IPS-NIHi7 (cell line): ENCODE measurements at regions not wholly inside any gene's neighbourhood (a gene's known extent, or its start where the extent isn't known, plus 50 kb on each side); places are given as distances from the start of the nearest gene placed in this dataset.
"Not testable (repeated sequence)": the region's sequence is repeated elsewhere in the genome, so short reads cannot be mapped to it uniquely, and the experiment has no call there.

ENCODE experiments used
- DNase-seq: peaks from one replicate; pipeline ENCODE4 v3.0.0; 2012; ENCODE audit warnings: mixed read lengths; ENCODE audit errors: extremely low spot score

GRCh38 chr2:138066139-138066806 is 102.0 kb downstream of the HNMT start:
- DNase-seq = no peak

DNA sequence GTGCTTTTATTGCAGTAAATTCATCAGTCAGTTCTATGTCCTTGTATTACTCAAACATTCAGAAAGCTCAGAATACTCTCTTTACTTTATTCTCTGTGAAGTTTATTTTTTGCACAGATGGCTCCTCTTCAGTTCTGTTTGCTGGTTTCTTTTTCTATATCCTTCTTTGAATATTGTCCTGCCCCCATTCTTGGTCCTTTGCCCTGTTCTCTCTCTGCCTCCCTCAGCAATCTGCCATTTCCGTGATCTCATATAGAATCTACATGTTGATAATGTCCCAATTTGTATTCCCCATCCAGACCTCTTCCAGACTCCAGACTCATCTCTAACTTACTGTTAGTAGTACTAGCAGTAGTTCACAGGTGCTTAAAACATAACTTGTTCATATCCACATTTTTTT is 102.6 kb downstream of the HNMT start:
- DNase-seq = no peak

DNA sequence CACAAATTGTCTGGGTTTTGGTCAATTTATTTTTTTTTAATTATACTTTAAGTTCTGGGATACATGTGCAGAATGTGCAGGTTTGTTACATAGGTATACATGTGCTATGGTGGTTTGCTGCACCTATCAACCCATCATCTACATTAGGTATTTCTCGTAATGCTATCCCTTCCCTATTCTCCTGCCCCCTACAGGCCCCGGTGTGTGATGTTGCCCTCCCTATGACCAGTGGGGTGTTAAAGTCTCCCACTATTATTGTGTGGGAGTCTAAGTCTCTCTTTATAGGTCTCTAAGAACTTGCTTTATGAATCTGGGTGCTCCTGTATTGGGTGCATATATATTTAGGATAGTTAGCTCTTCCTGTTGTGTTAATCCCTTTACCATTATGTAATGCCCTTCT is 104.4 kb downstream of the HNMT start:
- DNase-seq = not testable (repeated sequence)

DNA sequence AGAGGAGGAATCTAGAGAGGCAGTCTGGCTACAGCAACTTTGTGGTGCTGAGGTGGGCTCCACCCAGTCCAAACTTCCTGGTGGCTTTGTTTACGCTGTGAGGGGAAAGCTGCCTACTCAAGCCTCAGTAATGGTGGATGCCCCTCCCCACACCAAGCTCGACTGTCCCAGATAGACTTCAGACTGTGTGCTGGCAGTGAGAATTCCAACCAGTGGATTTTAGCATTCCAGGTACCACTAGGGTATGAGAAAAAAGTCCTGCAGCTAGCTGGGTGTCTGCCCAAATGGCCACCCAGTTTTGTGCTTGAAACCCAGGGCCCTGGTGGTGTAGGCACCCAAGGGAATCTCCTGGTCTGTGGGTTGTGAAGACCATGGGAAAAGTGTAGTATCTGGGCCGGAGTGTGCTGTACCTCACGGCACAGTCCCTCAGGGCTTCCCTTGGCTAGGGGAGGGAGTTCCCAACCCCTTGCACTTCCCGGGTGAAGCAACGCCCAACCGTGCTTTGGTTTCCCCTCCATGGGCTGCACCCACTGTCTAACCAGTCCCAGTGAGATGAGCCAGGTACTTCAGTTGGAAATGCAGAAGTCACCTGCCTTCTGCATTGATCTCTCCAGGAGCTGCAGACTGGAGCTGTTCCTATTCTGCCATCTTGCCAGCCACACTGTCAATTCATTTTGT is 106.9 kb downstream of the HNMT start:
- not testable (repeated sequence) for DNase-seq

GRCh38 chr2:138071720-138072719 is 107.7 kb downstream of the HNMT start:
- no peak for DNase-seq

GRCh38 chr2:138078153-138078552 is 113.9 kb downstream of the HNMT start:
- DNase-seq = no peak

GRCh38 chr2:138079976-138080375 is 115.7 kb downstream of the HNMT start:
- DNase-seq = no peak

- DNase-seq = no peak
These were observed 117.2 kb downstream of the HNMT start for GRCh38 chr2:138081225-138082073.

GRCh38 chr2:138084206-138084605 is 119.9 kb downstream of the HNMT start:
- DNase-seq = no peak

GRCh38 chr2:138085441-138085840 is 121.2 kb downstream of the HNMT start:
- not testable (repeated sequence) for DNase-seq

- no peak for DNase-seq
These were observed 122.3 kb downstream of the HNMT start for GRCh38 chr2:138086576-138086975.

GRCh38 chr2:138087751-138088593 is 123.7 kb downstream of the HNMT start:
- peak; percentile 16 for DNase-seq

- peak; percentile 41 for DNase-seq
These were observed 126.1 kb downstream of the HNMT start for GRCh38 chr2:138090330-138090729.

- DNase-seq = no peak
These were observed 129.2 kb downstream of the HNMT start for GRCh38 chr2:138093455-138093854.

DNA sequence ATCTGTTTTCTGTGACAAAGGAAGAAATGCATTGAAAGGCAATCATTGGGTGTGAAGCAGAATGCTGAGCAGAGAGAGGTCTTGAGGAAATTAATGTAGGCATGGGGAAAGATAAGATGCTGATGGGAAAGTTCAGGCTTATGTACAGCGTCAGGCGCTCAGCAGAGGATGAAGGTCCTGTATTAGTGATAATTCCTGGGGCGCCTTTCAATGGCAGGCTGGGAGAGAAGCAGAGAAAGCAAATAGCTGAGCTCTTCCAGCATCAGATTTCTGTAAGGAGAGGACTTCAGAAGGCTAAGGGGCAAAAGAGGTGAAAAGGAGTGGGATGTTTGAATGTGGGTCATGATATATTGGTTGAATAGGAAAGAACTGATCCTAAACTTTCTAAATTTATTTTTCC is 129.8 kb downstream of the HNMT start:
- DNase-seq = no peak

DNA sequence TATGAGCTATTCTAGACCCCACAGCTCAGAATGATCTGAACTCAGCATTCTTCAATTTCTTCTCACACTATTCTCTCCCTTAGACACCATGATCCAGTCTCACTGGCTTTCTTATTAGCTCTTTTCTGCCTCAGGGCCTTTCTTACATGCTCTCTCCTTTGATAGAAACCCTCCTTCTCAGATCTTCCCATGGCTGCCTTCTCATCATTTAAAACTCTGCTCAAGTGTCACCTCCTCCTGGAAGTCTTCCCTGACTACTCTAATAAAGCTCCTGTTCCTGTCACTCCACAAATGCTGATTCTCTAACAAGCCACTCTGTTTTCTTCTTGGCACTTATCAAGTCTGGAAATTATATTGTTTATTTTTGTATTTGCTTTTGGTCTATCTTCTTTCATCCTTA is 131.1 kb downstream of the HNMT start:
- no peak for DNase-seq

DNA sequence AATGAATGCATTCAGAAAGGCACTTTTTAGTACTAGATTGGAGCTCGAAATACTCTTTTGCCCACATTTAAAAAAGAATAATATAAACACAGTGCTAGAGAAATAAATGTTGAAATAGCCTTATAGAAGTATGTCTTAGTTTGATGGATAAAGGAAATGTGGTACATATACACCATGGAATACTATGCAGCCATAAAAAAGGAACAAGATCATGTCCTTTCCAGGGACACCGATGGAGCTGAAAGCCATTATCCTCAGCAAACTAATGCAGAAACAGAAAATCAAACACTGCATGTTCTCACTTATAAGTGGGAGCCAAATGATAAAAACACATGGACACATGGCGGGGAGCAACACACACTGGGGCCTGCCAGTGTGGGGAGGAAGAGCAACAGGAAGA is 135.0 kb downstream of the HNMT start:
- not testable (repeated sequence) for DNase-seq

GRCh38 chr2:138101718-138102117 is 137.4 kb downstream of the HNMT start:
- DNase-seq = no peak

DNA sequence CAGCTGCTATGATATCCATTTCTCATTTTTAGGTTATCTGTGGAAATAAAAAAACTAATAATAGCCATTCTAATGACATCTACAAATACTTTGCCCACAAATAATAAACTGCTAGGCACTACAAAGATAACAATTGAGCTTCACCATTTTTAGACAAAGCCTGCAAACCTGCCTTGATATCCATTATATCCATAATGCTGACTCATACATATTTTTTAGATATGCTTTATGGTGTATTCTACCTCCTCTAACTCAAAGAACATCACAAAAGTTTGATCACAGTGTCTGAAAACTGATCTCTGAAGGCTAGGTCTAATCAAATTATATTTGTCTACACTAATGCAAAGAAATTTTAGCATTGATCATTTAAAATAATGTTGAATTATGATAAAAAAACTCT is 138.4 kb downstream of the HNMT start:
- DNase-seq = no peak

DNA sequence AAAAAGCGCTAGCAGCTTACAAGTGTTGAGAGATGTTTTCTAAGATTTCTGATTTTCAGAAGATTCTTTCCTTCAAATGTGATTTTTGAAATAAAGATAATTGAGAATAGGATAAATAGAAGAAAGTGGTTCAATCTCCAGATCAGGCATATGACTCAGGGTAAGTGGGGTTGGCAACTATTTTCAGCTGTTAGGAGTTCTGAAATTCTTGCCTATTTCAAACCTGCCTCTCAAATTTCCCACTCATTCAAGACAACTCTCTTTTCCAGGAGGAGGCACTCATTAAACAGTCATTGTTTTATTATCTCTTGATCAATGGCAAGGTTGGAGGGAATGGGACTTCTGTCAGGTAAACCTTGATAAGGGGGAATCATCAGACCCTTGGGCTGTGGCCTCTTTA is 138.9 kb downstream of the HNMT start:
- DNase-seq = no peak
